Nucleus accumbens (tissue), 56 donors: ENCODE measurements at regions not wholly inside any gene's neighbourhood (a gene's known extent, or its start where the extent isn't known, plus 50 kb on each side); places are given as distances from the start of the nearest gene placed in this dataset.
A peak's percentile ranks its signal among the peaks of the same experiment; 100 is the strongest.
"Not testable (repeated sequence)": the region's sequence is repeated elsewhere in the genome, so short reads cannot be mapped to it uniquely, and the experiment has no call there.

ENCODE experiments used
- DNase-seq, 56 donors: peaks; one replicate each; lab custom pipeline; 2025; lab: John Stamatoyannopoulos, UW

DNA sequence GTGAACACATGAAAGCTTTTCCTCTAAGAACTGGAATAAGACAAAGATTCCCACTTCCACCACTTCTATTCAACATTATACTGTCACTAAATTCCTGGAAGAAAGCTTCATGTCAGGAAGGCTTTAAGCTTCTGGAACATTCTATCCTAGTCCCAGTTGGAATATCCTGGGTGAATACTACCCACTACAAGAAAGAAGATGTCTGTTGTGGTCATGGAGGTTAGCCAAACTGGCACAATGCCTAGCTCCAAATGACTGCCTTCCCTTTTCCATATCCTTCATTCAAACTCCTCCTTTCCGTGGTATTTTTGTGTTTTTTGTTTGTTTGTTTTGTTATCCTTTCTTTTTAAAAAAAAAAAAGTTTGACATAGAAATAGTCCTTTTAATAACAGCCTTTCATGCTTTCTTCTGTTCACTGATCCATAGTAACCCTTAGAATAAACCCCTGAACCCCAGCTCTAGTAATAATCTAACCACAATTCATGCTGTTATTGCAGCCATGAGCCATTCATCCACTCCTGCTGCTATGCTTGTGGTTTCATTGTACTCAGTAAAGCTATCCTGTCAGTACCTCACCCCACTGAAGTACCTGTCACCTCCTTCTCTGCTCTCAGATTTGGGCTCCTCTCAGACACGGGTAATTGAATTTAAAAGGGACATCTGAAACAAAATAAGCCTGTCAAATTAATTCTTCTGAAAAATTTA lies 447.5 kb downstream of the IGSF11 start:
- DNase-seq = peak in 2 of 56 donors; percentile 1 to 8

DNA sequence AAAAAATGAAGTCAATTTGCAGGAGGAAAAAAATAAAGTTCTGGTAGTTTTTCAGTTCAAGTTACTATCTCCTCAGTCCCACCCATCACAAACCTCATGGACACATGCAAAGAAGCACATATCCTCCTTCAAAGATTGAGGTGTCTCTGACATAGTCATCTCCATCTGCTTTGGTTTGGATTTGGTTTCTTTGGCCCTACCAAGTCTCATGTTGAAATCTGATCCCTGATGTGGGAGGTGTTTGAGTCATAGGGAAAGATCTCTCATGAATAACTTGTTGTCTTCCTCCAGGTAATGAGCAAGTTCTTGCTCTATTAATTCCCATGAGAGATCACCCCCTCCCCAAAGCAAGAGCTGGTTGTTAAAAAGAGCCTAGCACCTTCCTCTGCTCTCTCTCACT lies 446.8 kb downstream of the IGSF11 start:
- no peak for DNase-seq

DNA sequence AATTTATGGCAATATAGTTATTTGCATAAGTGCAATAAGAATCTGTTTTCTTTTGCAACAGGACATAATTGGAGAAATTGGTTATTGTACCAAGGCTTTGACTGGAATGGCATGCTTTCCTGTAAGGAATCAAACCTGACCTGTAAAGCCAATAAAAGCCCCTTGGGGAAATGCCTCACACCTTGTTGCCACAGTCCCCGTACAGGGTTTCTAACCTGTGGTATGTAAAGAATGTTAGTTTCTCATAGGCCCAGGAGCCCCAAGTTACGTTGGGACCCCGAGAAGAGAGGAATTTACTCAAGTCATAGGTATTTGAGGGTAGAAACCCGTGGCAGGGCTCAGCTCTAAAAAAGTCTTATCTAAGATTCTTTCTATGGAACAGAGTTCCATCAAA lies 441.4 kb downstream of the IGSF11 start:
- DNase-seq = no peak

DNA sequence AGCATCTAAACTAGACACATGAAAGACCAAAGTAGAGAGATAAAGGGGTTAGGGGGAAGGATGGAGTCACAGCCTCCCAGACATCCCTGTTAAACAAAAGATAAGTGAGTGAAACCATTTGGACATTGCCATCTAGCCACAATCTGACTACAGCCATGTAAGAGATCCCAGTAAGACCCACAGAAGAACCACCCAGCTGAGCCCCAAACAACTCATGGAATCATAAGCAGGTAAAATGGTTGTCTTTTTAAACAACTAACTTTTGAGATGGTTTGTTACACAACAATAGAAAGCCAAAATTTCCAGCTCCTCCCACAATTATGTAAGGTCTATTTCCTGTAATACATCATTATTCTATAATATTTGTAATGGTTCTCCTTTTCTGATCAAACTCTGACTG lies 437.5 kb downstream of the IGSF11 start:
- DNase-seq = no peak

DNA sequence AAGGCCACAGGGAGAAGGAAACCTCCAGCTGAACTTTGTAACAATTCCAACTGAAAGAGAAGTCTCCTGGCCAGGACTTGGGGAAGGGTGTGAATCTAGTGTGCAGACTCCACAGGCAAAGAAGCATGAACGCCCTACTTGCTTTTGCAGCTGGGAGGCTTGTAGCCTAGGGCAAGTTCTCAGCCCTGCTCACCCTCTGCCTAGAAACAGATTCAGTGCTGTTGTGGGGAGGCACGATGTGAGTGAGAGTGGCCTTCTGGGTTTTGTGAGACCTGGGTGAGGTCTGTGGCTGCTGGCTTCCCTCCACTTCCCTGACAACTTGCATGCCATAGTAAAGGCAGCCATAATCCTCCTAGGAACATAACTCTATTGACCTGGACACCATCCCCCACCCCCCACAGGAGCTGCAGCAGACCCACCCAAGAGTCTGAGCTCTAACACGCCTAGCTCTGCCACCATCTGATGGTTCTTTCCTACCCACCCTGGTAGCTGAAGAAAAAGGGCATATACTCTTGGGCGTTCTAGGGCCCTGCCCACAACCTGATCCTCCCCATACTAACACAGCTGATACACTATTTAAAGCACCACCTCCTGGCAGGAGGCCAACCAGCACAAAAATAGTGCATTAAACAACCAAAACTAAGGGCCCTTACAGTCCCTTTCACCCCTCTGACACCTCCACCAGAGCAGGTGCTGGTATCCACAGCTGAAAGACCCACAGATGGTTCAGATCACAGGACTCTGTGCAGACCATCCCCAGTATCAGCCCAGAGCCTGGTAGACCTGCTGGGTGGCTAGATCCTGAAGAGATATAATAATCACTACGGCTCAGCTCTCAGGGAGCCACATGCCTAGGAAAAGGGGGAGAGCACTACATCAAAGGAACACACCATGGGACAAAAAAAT lies 426.5 kb downstream of the IGSF11 start:
- no peak for DNase-seq

DNA sequence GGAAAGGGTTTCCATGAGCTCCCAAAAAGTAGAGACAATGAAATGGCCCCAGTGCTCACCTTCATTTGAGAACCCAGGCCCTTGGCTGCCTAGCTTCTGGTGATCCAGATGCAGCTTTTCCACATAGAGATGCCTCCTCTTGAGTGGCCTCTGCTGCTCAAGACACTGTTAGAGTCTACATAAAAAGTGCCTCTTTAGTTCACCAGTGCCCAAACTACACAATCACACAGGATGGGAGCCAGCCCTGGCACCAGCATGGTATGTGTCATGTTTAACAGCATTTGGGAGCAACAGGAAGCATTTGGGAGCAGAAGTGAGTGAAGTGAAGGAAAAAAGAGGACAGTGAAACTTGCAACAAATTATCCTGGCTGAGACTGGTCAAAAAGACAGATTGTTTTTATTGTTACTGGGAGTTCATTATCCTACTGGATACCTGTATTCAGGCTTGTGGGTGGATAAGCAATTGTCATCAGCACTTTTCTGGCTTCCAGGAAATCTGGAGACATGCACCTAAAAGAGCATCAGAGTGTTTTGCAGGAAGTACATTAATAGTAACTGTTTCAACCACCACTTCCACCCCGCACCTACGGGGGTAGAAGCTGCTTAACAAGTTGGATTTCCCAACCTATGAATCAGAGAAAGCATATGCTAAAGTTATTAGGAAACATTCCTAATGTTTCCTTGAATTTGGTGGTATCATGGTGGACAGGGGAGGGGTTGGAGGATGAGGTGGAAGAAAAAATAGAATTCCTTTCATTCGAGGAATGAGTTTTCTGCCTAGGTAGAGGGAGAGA lies 416.2 kb downstream of the IGSF11 start:
- DNase-seq = peak in 7 of 56 donors; percentile 3 to 21 (median 9)

DNA sequence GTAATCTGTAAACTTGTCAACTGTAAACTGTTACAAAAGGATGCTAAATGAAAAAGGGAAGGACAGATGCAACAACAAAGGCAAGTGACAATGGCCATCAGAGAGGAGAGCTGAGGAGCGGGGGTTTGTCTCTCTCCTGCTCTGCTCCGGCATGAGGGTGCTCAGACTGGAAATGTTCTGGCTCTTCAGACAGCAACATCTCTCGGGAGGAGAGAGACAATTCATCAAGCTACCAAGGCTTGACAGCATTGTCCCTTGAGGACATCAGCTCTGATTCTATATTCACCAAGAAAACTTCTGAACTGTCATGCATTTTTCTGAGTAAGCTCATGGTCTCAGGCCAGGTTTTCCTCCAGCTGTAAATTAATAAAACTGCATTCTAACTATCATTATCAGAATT lies 408.2 kb downstream of the IGSF11 start:
- no peak for DNase-seq

DNA sequence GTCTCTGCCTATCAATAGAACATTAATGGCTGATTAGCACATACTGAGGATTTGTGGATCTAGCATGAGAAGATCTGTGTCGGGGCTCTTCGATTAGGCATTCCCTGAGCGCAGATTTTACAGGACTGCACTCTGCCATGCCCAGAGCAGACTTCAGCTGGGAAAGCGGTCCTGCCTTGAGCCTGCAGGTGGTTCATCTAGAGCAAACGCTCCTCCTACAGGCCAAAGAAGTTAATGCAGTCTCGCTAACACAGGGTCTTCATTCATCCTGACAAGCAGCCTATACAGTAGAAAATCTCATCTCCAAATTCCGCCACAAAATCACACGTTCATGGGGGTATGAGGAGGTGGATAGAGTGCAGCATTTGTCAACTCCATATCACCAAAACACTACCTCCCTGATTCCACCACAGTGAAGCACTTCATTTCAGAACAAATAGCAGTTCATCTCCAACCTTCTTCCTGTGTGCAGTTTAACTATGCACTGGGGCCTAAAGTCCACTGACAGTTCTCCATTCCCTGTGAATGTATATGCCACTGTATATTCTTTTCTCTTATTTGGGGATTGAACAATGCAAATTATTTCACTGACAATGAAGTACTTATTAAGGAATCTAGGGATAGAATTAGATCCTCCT lies 405.8 kb downstream of the IGSF11 start:
- DNase-seq = peak in 53 of 56 donors; percentile 2 to 86 (median 57)

DNA sequence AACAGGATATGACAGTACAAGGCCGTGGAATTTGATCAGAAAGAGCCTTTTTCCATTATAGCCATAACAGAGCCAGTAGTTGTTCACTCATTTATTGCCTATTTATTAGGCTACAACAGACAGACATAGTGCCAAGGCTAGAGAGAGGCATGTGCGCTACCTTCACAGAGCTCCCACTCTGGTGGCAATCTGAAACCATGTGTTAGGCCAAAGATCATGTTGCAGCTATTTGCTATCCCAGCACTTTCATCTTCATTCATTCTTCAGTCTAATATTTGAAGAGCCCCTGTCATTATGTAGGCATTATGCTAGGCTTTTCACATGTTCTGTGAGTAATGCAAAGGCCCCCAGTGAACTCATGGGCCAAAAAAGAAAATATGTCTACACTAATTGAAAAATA lies 404.8 kb downstream of the IGSF11 start:
- DNase-seq = no peak

DNA sequence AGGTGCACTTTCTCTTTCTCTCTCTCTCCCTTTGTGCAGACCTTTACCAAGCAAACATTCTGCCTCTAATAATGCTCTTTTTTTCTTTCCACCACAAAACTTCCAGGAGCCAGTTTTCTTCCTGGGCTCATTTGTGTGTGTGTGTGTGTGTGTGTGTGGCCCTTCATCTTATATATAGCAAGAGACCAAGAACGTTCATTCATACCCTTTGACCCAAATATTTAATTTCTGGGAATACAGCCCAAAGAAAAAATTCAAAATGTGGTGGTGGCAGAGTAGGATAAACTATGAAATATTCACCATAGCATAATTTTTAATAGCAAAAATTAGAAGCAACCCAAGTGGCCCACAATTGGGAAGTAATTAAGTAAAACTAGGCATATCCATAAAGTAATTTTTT lies 398.9 kb downstream of the IGSF11 start:
- DNase-seq = no peak

DNA sequence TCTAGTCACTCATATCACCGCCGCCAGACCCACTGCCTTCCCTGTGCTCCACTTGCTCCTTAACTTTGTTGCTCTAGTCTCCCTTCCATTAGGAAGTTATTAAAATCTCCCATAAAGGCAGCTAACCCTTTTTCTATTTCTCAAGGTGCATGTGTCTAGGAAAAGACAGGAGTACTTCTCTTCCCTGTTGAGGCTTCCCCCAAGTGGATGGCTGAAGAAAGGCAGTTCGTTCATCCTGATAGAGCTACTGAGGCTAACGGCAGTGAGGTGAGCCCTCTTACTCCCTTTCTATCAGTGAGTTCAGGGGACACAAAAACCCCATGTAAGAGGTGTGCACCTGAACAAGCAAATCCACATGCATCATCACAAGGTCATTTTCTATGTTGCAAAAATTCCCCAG lies 397.8 kb downstream of the IGSF11 start:
- no peak for DNase-seq

DNA sequence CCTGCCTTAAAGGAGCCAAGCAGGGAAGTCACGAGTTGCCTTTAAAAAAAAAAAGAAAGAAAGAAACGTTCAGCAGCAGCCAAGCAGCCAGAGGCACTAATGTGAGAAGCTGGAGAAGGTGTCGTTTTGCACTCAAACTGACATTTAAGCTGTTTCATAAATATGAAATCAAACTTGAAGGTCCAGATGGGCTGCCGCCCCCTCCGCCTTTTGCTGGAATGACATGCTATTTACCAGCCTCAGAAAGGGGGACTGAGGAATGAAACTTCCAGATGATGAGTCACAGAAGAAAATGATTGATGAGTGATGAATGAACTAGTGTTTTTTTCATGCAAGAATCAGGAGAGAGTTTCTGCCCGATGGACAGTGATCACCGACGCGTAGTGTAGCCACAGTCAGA lies 396.8 kb downstream of the IGSF11 start:
- peak in 2 of 56 donors; percentile 4 to 6 for DNase-seq

DNA sequence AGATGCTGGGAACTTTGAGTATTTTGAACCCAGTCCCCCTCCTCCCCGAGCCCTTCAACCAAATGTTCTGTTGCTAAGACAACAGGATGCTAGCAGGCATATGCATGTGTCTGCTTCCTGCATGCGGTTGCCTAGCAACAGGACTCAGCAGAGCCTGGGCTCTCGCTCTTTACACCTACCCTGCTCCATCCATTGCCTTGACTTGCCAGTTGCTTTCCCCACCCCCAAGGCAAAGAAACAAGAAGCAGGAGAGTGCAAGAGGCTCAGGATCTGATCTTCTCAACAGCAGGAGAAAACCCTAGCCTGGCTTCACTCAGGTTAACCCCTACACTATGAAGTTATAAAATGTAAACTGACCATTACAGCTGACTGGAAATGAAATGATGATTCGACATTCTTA lies 393.0 kb downstream of the IGSF11 start:
- DNase-seq = peak in 46 of 56 donors; percentile 1 to 81 (median 38)

DNA sequence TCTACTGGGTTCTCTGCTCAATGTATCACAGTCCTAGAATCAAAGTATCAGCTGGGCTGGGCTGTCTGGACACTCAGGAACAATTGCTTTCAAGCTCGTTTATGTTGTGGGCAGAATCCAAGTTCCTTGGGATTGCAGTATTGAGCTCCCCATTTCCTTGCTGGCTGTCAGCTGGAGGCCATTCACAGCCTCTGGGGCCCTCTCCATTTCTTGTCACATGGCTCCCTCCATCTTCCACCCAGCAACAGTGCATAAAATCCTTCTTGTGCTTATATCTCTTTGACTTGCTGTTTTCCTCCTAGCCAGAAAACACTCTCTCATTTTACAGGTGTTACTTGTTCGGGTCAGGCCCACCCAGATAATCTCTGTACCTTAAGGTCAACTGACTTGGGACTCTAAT lies 363.5 kb downstream of the IGSF11 start:
- no peak for DNase-seq

DNA sequence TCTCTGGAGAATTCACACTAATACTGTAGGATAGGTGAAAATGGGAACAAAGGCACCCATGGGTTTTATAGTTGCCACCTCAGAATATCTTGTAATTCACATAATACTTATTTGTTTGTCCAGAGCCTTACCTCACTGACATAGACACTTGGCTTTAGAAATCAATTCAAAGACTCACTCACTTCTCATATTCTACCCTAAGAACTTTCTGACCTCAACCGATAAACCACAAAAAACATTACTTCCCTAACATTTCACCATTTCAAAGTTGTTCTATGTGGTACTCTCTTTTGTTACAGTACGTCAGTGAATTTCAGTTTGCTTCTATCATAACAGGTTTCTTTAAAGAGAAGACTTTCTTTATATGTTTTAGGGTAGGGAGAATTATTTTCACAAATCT lies 359.3 kb downstream of the IGSF11 start:
- DNase-seq = no peak

DNA sequence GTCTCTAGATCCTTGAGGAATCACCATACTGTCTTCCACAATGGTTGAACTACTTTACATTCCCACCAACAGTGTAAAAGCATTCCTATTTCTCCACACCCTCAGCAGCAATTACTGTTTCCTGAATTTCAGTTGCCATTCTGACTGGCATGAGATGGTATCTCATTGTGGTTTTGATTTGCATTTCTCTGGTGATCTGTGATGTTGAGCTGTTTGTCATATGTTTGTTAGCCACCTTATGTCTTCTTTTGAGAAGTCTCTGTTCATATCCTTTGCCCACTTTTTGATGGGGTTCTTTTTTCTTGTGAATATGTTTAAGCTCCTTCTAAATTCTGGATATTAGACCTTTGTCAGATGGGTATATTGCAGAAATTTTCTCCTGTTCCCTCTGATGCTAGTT lies 356.0 kb downstream of the IGSF11 start:
- DNase-seq = not testable (repeated sequence)

DNA sequence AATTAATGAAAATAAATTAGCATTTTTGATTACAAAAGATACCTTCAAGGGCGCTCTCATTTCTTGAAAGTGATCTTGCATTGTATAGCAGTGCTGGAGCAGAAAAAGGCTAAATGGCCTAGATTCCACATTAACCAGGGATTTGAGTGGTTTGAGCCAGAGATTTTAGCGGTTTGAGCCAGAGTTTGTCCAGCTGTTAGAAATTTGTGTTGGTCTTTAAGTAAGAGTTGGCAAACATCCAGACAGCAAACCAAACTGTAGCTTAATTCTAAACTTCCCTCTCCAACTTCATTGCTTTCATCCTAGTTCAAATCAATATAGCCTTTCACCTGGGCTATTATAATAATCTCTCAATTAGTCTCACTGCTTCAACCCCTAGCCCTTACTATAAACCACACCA lies 351.7 kb downstream of the IGSF11 start:
- no peak for DNase-seq

DNA sequence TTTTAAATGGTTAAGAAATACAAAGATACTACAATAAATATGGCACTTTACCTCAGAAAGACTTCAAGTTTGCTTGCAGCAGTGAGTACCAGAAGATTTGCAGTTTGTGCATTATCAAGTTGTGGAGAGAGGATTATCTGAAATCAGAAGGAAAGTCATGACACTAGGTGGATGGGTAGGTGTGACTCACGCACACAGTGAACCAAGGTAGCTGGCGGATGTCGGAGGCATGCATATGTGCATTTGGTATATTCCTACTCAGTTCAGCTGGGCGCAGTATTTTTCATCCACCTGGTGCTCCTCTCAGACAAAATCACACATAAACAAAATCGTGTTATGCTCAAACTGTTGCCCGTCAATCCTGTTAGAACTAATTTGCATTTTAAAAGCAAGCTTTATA lies 351.0 kb downstream of the IGSF11 start:
- peak in 10 of 56 donors; percentile 0 to 18 (median 4) for DNase-seq

DNA sequence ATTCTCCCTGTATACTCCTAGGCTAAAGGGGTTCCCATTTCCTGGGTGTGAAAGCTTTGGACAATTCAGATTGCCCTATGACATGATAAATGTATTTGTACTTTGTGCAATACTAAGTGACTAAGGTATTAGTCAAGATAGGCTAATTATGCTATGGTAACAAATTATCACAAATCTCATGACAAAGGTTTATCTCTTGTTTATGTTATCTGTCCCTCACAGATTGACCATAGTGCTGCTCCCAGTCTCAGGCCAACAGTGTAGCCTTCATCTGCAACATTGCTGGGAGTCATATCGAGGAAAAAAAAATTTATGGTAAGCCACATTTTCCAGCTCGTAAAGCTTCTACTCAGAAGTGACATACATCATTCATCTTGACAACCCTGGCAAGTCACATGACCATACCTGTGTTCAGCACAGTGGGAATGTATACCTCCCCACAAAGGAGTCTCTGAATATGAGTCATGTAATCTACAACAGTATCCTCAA lies 346.2 kb downstream of the IGSF11 start:
- DNase-seq = no peak

DNA sequence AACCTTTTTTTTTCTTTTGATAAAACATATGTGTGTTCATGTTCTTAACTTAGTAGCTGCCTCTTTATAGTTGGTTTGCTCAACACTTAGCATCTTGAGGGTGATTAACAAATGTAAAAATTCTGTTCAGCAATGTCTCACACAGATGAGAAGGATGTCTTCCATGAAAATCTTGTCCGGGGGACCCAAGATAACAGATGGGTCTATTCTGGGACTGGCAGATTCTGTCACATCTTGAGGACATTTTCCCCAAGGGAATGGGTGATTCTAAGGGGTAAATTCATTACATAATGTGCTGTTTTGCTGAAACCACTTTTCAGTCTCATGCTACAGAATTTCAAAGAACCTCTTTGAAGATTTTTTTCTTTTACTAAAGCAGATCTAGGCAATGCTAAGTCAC lies 342.2 kb downstream of the IGSF11 start:
- no peak for DNase-seq
